Esophagus mucosa (tissue), 1 donor: ENCODE measurements at regions not wholly inside any gene's neighbourhood (a gene's known extent, or its start where the extent isn't known, plus 50 kb on each side); places are given as distances from the start of the nearest gene placed in this dataset.
"Not testable (repeated sequence)": the region's sequence is repeated elsewhere in the genome, so short reads cannot be mapped to it uniquely, and the experiment has no call there.

ENCODE experiments used
- ATAC-seq: fragments of 200-7000 bp; cut with Tn5 transposase; one replicate; pipeline ENCODE4 v1.9.1; 2020
- donor health status: DM: yes; HTN: yes; CAD: no.

DNA sequence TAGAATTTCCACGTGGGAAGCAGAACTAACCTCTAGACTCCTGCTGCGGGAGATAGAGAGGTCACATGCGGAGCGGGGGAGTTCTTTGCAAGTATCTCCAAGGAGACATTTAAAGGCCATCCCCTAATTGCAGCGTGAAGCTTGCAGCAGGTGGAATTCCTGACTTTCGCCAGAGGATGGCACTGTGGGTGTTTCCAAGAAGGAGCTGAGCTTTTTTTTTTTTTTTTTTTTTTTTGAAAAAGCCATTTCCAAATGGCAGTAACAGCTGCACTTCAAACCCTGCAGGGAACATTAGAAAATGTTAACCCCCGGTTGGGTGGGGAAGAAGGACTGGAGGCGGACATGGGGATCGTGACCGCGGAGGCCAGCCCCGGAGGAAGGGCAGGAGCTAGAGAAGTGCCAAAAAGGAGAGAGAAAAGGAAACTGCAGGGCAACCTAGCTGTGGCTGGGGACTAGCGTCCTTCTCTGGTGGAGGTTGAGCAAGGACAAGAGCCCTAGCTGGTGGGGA lies 487.7 kb downstream of the TYW1 start:
- ATAC-seq = no peak

DNA sequence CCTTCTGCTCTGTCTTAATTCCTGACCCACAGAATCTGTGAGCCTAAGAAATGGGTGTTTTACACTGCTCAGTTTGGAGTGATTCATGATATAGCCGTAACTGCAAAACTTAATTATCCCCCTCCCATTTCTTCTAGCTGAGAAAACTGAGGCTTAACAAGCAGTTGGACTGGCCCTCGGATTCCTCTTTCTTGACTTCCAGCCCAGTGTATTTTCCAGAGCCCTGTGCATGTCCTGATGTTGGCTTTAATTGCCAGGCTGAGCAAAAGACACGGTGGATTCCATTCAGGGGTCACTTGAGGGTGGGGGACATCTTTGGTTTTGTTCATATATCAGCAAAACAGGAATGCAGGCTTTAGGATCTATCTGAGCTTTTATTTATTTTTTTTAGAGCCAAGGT lies 489.8 kb downstream of the TYW1 start:
- no peak for ATAC-seq

DNA sequence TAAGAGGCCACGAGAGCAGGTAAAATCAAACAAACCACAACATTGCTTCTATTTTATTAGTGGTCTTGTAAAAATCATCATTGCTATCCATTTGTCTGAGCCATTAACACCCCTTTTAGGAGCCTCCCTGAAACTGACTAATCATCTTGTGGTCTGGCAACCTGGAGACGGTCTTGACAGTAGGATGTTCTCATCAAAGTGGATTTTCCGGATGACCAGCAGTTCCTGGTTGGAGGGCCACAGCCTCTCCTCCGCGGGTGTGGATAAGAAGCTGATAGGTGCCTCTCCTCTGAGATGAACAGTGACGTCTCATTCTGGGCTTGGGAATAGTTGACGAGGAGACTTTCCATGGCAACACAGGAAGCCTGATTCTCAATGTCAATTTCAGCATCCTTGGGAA lies 490.7 kb downstream of the TYW1 start:
- no peak for ATAC-seq

DNA sequence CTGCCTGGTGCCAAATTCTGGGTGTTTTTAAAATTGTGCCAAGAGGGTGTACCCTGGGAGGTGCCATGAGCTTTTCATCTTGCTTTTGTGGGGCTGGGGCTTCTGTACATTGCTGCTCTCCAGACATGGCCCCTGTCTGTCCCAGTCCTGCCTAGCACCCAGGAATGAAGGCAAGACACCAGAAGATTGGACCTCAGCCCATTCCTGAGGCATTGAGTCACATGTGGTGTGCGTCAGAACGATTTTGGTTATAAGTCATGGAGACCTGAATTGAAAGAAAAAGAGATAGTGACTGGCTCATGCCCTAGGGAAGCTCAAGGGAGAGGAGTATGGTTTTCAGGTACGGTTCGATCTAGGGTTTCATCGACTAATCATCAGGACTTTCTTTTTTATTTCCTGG lies 493.2 kb downstream of the TYW1 start:
- no peak for ATAC-seq

DNA sequence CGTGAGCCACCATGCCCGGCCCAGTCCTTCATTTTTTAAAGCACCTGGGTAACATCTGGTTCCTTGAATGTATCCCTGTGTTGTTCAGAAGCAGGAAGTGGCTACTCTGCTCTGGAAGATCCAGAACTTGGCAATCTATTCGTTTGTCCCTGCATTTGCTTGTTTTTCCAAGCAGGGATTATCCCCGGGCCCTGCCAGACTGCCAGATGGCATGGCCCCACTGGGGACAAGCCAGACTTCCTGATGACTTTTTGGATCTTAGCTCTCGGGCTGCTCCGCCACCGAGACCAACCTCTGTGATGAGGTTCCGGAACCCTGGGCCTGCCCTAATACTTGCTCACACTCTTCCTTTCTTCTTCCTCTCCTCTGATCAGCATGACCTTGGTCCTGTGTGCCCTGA lies 496.7 kb downstream of the TYW1 start:
- ATAC-seq = no peak

DNA sequence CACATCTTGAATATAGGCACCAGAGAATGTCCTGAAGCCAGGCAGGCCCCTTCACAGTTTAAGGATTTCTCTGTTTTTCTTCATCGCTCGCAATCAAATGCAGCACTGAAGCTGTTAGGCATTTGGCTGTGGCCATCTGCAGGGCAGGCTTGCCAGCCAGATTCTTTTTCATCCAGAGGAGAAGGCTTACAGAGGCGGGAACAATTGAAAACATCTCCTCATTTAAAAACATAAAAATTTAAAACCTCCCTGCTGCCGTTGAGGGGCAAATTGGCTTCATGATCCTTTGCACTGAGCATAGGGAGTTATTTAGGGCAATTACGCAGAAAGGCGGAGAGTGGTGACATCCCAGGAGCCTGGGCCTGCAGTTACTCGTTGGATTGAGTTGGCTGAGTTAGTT lies 500.0 kb downstream of the TYW1 start:
- ATAC-seq = no peak

DNA sequence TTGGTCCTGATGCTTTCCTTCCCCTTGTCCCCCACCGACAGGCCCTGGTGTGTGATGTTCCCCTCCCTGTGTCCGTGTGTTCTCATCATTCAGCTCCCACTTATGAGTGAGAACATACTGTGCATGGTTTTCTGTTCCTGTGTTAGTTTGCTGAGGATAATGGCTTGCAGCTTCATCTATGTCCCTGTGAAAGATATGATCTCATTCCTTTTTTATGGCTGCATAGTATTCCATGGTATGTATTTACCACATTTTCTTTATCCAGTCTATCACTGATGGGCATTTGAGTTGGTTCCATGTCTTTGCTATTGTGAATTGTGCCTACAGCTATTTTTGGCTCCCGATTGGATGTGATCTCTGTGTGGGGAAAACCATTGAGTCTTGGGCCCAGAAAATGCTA lies 501.3 kb downstream of the TYW1 start:
- ATAC-seq = not testable (repeated sequence)

DNA sequence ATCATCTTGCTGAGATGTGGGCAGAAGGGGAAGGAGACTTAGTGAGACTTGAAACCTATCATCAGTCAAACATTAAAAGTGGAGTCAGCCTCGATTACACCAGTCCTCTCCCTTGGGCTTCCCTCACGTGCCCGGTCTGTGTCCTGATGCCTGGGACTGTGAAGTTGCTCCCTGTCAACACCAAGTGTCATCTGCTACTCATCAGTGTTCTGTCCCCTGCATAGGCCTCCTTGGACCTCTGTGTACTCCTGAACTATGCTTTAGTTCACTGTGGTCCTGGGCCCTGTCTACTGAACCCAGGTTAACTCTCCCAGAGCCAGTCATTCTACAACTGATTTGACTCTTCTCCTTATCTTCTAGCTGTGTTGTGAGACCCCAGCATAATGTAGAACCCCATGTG lies 506.3 kb downstream of the TYW1 start:
- no peak for ATAC-seq

DNA sequence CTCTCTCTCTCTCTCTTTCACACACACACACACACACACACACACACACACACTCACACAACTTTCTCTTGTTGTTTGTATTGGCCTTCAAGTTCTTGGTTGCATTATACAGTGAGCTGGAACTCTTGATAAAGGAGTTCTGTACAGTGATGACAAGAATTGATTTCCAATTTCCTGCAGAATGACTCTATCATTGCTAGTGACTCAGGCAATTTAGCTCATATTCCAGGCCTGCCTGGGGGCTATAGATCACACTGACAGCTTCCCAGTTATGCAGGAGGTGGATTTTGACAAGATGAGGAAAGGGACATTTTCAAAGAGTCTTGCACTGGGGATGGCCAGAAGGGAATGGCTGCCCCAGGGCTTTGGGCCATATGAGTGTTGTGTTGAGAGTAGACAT lies 508.8 kb downstream of the TYW1 start:
- no peak for ATAC-seq

DNA sequence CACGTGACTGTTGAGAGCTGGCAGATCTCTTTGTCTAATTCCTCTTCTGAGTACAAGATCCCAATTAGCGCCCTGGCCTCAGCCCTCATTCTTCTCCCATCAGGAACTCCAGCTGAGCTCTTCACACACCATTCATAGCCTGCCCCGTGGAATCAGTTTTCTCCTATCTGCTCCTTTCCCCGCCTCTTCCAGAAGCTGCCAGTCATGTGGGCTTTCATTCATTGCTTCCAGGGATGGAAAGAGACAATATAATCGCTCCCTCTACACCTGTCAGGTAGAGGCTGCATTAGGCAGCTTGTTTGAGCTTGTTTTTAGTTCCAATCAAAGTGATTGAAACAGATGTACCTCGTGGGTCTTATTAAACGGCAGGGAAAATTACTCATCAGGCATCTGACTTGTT lies 515.8 kb downstream of the TYW1 start:
- ATAC-seq = no peak

DNA sequence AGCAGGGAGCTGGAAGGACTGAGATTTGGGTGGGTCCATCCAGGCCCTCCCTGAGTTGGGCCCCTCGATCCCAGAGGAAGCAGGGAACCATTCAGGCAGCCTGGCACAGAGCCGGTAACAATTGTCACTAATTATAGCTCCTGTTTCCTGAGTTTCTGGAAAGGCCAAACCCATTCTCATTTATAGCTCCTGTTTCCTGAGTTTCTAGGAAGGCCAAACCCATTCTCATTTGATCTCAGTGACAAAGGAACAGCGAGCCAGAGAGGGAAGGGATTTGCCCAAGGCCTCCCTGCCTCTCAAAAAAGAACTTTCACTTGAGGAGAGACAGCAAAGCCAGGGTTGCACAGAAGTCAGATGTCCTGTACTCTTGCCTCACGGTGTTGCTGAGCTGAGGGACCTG lies 521.9 kb downstream of the TYW1 start:
- ATAC-seq = no peak

DNA sequence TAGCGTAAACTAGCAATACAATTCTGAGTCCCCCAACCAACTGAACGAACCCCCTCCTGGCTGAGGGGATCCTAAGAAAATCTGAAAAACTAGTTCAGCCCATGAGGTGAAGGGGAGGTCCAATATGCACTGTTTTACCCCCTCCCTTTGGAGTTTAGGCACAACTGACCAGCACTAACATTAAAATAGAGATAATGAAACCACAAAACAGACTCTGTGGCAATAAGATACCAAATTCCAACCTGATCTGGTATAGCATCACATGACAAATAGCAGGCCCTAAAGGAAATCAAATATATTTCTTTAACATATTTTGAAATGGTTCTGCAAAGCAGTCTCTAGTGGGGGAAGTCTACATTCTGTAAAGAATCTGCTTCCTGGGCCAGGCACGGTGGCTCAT lies 522.5 kb downstream of the TYW1 start:
- no peak for ATAC-seq

DNA sequence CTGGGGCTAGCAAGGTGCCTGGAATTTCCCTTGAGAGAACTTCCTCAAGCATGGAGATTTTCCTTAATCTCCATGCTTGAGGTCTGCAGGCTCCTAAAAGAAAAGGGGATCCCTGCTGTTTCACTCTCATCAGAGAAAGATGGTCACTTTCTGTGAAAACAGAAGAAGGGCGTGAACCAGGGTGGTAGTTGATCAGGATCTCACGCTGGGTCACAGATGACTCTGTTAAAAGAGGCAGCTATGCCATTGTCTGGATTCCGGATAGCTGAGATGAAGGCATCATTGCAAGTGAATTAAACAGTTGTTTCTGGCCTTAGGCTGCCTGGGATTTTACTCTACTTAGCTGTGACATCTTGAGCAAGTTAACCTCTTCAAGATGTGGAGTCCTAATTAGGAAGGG lies 525.9 kb downstream of the TYW1 start:
- ATAC-seq = no peak

DNA sequence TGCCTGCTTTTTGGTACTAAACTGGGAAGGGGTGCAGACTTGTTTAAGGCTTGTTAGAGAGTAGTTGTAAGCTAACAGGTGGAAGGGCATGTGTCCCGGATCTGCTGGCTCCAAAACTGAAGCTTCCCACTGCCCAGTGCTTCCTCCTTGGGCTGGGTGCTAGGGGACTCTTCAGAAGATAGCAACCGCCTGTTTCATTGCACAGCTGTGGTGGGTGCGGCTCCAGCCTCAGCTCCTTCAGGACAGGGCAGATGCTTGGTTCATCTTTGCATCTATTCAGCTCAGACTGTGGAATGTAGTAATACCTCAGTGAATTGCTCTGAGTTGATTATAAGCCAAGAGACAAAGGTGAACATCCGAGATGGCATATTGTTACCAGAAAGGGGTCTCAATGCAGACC lies 527.1 kb downstream of the TYW1 start:
- ATAC-seq = no peak

DNA sequence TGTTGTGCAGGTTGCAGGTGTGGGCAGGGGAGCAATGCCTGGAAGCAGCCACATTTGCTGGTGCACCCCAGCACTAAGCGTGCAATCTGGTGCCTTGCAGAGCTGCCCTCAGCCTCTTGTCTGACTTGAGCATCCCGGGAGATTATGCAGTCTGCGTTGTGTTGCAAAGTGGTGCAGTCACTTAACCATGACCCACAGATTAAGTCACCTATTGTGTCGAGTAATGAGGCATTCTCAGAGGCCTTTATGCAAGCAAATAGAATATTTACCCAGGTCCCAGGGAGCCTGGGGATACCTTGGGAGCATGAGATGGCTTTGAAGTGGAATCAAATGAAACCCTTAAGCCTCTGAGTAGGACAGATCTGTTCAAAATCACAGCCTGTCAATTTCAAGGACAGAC lies 529.0 kb downstream of the TYW1 start:
- ATAC-seq = no peak

DNA sequence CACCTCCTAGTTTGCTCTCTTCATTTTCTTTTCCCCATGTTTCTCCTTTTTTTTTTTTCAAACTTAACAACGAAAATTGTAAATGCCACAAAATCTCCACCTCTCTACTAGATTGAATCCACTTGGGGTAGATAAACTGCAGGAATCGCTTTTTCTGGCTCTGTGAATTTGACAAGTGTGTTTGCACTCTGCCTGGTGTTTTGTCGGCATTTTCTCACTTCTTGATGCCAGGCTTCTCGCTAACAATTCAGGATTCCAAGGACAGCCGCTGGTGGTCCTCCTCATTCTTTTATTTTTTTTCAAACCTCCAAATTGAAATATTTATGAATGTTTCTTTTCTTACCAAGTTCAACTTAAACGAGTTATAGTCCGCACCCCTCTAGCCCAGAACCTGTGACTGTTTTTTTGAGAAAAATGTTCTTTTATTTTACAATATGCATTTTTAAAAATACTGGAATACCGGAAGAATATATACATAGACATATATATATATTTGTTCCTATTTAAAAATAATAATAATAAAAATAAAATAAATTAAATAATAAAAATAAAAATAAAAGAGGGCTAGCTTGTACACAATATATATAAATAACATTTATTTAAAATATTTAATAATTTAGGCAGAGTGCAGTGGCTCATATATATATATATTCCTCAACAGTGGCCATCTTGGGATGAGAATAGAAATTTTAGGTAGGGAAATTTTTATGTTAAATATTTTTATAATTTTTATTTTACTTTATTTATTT lies 538.8 kb downstream of the TYW1 start:
- no peak for ATAC-seq

DNA sequence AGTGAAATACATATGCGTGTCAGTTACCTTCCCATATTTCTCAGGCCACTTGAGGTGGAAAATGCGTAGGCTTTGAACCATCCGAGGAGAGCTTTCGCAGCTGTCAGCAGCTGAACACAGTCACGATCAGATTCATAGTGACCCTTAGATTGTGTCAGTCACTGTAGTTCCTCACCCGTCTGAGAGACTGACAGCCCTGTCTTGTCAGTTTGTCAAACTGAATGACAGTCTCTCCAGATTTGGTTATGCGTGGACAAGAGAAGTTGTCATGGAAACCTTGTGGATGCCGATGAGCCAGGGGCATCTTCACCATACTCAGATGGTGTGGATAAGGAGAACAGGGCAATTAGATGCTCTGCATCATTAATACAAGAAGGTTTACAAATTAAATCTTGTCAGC lies 546.3 kb downstream of the TYW1 start:
- no peak for ATAC-seq

DNA sequence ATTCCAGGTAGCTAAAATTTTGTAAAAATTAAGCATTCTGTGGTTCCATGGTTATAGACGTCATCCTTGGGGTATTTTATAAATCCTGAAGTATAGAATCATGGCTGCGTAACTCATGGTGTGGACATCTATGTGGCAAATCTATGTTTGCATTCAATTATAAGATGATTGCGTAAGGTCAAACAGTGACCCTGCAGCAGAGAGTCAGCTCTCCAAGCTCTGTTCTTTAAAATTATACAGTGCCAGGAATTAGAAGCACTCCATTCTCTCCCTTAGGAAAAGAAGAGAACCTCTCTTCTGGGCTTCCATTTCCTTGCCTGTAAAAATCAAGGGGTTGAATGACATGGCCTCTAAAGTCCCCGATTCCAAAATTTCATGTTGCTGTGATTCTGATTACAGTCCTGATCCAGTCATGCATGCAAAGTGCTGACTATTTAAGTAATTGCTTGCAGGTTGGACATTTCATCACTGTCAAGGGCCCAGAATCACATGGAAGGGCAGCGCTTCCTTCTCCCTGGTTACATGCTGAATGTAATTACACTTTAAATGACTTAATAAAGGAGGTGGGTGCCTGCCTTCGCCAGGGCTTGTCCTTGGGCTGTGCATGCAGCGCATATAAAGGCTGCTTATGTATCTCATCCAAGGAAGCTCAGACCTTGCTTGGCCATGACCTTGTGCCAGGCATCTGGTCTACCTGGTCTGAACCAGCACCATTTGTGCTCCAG lies 550.7 kb downstream of the TYW1 start:
- ATAC-seq = no peak

DNA sequence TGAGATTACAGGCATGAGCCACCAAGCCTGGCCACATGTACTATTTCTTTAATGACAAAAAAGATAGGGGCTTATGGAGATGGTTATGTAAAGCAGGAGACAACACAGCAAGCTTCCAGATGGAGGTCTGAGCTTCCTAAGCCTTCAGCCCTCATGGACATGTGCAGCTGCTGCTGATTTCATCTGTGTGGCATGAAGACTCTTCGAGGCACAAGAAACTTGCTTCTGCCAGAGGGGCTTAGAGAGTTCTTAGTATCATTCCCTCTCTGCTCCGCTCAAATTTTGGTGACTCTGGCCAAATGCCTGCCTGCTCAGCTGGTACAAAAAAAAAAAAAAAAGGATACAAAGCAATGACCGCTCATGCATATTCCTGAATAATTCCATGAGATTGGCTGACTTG lies 552.5 kb downstream of the TYW1 start:
- no peak for ATAC-seq

DNA sequence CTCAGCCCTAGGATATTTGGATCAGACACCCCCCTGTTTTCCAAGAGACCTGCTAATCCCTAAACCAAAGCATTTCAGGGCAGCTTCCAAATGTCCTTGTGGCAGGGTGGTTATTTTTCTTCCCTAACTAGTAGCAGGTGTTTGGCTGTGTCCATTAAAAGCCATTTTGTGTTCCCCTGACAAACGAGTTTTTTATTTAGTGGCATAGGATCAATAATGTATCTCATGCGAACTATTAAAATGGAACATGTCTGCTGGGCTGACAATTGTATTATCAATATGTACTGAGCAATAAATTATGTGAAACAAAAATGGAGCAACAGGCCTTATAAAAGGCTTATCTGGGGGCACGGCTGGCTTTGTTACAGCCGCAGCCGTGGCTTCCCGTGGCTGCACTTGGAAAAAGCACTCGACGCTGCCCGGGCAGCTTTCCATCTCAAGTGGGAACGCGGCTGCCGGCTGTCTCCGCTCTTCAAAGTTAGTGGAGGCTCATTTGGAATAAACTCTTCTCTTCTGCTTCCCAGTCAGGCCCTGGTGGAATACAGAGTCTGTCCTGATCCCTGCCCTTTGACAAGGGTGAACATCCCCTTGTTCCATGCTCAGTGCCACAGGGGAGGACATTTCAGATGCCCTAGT lies 554.3 kb downstream of the TYW1 start:
- ATAC-seq = no peak

DNA sequence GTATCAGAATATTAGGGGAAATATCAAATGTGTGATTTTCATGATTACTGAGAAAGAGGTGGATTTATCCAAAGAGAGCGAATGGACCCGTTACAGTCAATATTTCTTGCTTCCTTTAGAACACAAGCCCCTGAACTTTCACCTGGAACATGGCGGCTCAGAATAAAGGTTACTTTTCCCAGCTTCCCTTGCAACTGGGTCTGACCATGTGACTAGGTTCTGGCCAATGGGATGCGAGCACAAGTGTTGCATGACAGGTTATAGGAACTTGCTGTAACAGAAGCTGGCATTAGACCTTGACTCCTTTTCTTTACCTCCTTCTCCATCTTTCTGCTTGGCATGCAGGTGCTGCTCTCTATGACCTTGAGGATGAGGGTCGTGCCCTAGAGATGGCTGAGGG lies 556.1 kb downstream of the TYW1 start:
- ATAC-seq = no peak

DNA sequence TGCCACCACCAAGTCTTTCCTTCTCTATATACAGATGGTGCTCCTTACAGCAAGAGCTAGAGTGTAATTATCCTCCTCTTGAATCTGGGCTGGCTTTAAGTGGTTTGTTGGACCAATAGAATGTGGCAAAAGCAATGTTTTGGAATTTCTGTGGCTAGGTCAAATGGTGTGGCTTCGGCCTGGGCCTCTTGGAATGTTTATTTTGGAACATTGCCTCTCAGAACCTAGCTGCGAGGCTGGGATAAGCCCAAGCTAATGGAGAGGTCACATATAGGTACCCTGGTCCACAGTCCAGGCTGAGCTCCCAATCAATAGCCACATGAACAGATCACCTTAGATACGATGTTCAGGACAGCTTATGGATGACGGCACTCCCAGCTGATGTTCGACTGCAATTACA lies 556.7 kb downstream of the TYW1 start:
- ATAC-seq = no peak

DNA sequence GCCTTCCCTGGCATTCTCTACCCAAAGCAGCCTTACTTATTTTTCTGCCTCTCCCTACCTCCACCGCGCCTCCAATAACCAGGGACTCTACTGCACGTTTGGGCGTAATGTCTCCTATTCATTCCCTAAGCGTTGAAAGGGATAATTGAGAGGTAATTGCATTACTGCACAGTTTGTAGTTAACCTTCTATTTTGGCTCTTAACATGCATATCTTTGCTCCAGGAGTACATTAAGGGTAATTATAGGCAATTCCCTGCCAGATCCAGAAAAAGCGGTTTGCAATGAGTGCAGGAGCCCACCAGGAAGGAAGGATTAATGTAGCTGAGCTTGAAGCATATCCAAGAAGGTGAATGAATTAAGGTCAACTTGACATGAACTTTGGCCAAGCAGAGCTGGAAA lies 558.4 kb downstream of the TYW1 start:
- ATAC-seq = no peak

DNA sequence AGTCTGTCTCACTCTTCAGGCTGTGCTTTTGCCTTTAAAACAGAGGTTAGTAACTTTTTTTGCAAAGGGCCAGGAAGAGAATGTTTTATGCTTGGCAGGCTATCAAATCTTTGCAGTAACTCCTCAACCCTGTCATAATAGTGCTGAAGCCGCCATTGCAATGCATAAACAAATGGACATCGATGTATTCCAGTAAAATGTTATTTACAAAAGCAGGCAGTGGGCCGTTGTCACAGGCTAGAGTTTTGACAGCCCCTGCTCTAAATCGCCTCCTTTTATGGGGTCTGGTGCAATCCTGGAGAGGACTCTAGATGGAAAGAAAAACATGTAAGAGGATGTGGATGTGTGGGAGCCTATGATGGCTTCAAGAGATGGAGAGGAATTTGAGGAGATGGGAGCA lies 568.3 kb downstream of the TYW1 start:
- no peak for ATAC-seq
